Erythroblast (primary cell): ENCODE measurements at regions not wholly inside any gene's neighbourhood (a gene's known extent, or its start where the extent isn't known, plus 50 kb on each side); places are given as distances from the start of the nearest gene placed in this dataset.

Source experiments
- GATA1 ChIP-seq: IDR thresholded peaks from 2 replicates; pipeline ENCODE4 v1.6.1; 2011; ENCODE audit warnings: low read depth, mild to moderate bottlenecking, control low read depth, low read length, moderate library complexity
- POLR2A ChIP-seq: IDR thresholded peaks from 2 replicates; pipeline ENCODE4 v1.6.1; 2011; ENCODE audit warnings: mild to moderate bottlenecking, low read length

DNA sequence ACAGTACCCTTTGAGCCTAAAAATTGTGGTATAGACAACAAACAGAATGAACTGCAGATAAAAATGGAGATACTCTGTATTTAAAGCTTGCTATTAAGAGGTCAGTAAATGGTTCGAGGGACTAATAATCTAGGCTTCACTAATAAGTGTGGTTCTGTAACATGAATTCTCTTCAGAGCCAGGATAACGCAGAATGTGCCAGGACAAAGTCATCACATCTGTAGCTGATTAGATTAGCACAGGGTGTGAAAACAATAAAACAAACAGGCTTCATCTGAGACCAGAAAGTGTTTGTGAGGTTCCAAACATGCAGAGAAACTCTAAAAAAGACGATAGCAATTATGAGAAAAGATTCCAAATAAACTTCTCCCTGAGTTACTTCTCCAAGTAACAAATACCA, 89.1 kb upstream of the LUZP2 start:
- TF ChIP-seq POLR2A (no peak), GATA1 (no peak)
